H1 (cell line): ENCODE measurements at regions not wholly inside any gene's neighbourhood (a gene's known extent, or its start where the extent isn't known, plus 50 kb on each side); places are given as distances from the start of the nearest gene placed in this dataset.

Experiments
- CTCF ChIA-PET: fragments of 300-600 bp; sonication (Branson Sonifier 250); formaldehyde crosslinking; loops from one replicate; lab custom pipeline; 2021; ENCODE audit not compliant: partially characterized antibody; lab: Charles Lee
- POLR2A ChIA-PET: fragments of 300-600 bp; sonication (Branson Sonifier 250); formaldehyde crosslinking; loops from one replicate; lab custom pipeline; 2021; ENCODE audit warnings: inconsistent platforms; ENCODE audit not compliant: partially characterized antibody; lab: Charles Lee
- DNase-seq, 2 experiments: peaks; one replicate each; pipeline versions ENCODE4 v3.0.0 to v3.0.0-alpha.2; 2010 to 2022; ENCODE audit warnings: low spot score in 2 of 2, low read depth in 1 of 2, mixed read lengths in 1 of 2
- FAIRE-seq: peaks from 2 replicates; lab custom pipeline; 2011; peaks lifted over from hg19 to GRCh38; lab: Jason Lieb, UNC
- H2AFZ ChIP-seq: 2 replicates; pipeline ENCODE4 v1.8.1; 2012; ENCODE audit warnings: low read length, inconsistent platforms
- H2AK5ac ChIP-seq: 2 replicates; pipeline ENCODE4 v1.6.1; 2013; ENCODE audit warnings: low read depth, low read length
- H2BK120ac ChIP-seq: replicated peaks from 2 replicates; pipeline ENCODE3; 2013; ENCODE audit warnings: low read depth, low read length, inconsistent platforms
- H2BK12ac ChIP-seq: 2 replicates; pipeline ENCODE4 v1.6.1; 2013; ENCODE audit warnings: low read depth, low read length
- H2BK15ac ChIP-seq: 2 replicates; pipeline ENCODE4 v1.6.1; 2013; ENCODE audit warnings: low read length
- H2BK20ac ChIP-seq: 2 replicates; pipeline ENCODE4 v1.6.1; 2013; ENCODE audit warnings: low read length
- H2BK5ac ChIP-seq: 2 replicates; pipeline ENCODE4 v1.6.1; 2013; ENCODE audit warnings: low read depth, low read length
- H3K14ac ChIP-seq: 2 replicates; pipeline ENCODE4 v1.6.1; 2013; ENCODE audit warnings: inconsistent platforms; ENCODE audit not compliant: insufficient read length
- H3K18ac ChIP-seq: 2 replicates; pipeline ENCODE4 v1.6.1; 2013; ENCODE audit warnings: low read length; ENCODE audit errors: extremely low read depth
- H3K23ac ChIP-seq: 2 replicates; pipeline ENCODE4 v1.6.1; 2013; ENCODE audit warnings: inconsistent platforms; ENCODE audit not compliant: insufficient read length
- H3K23me2 ChIP-seq: 2 replicates; pipeline ENCODE4 v1.6.1; 2013; ENCODE audit warnings: low read depth, low read length
- H3K27ac ChIP-seq: 2 replicates; pipeline ENCODE4 v1.6.1; 2011; ENCODE audit warnings: low read depth, low read length, inconsistent platforms
- H3K27me3 ChIP-seq, 4 experiments: replicated peaks in 1 of 4; 1 replicate in 1 of 4; 2 replicates in 3 of 4; pipeline versions ENCODE4 v1.6.1 to v1.8.1; 2011 to 2013; ENCODE audit warnings: low read length in 3 of 4, mild to moderate bottlenecking in 3 of 4, inconsistent platforms in 2 of 4, mixed read lengths in 2 of 4, moderate library complexity in 1 of 4; ENCODE audit not compliant: control insufficient read depth in 3 of 4, insufficient read depth in 3 of 4; ENCODE audit errors: extremely low read depth in 1 of 4
- H3K36me3 ChIP-seq, 4 experiments: 2 replicates each; pipeline versions ENCODE4 v1.6.1 to v1.8.1; 2011 to 2013; ENCODE audit warnings: mild to moderate bottlenecking in 4 of 4, low read length in 3 of 4, moderate library complexity in 2 of 4, control low read depth in 1 of 4, inconsistent platforms in 1 of 4; ENCODE audit not compliant: insufficient read depth in 4 of 4, control insufficient read depth in 2 of 4
- H3K4ac ChIP-seq: replicated peaks from 2 replicates; pipeline ENCODE3; 2013; ENCODE audit warnings: low read length, low read depth, mixed read lengths, inconsistent platforms; ENCODE audit not compliant: insufficient read length
- H3K4me1 ChIP-seq, 4 experiments: replicated peaks in 1 of 4; 1 replicate in 1 of 4; 2 replicates in 3 of 4; pipeline versions ENCODE4 v1.6.1 to v1.8.1; 2011 to 2013; ENCODE audit warnings: low read length in 3 of 4, inconsistent platforms in 2 of 4, mixed read lengths in 1 of 4; ENCODE audit not compliant: insufficient read depth in 4 of 4, control insufficient read depth in 3 of 4
- H3K4me2 ChIP-seq, 2 experiments: 2 replicates each; pipeline versions ENCODE4 v1.6.1 to v1.8.1; 2011 to 2013; ENCODE audit warnings: low read depth in 2 of 2, low read length in 2 of 2, control low read depth in 1 of 2, inconsistent platforms in 1 of 2, mild to moderate bottlenecking in 1 of 2; ENCODE audit not compliant: insufficient read depth in 1 of 2
- H3K4me3 ChIP-seq, 4 experiments: fragments of 200-600, 300-600 bp in 1 of 4; sonication (generic), shearing (Covaris generic), sonication (Bioruptor Twin) in 1 of 4; 2 replicates each; pipeline versions ENCODE4 v1.5.1 to v1.8.1; 2011 to 2016; ENCODE audit warnings: low read length in 4 of 4, low read depth in 3 of 4, control low read depth in 2 of 4, inconsistent platforms in 2 of 4, mild to moderate bottlenecking in 2 of 4, mixed read lengths in 1 of 4, moderate library complexity in 1 of 4; ENCODE audit not compliant: insufficient read depth in 2 of 4; ENCODE audit errors: extremely low read depth in 1 of 4
- H3K56ac ChIP-seq: replicated peaks from 2 replicates; pipeline ENCODE3; 2013; ENCODE audit warnings: low read depth, mild to moderate bottlenecking, mixed read lengths, low read length, inconsistent platforms; ENCODE audit not compliant: insufficient read length
- H3K79me1 ChIP-seq: 2 replicates; pipeline ENCODE4 v1.6.1; 2013; ENCODE audit warnings: low read depth, low read length, control low read depth
- H3K79me2 ChIP-seq, 2 experiments: 2 replicates each; pipeline versions ENCODE4 v1.6.1 to v1.8.1; 2012 to 2013; ENCODE audit warnings: low read length in 2 of 2, mild to moderate bottlenecking in 2 of 2, inconsistent platforms in 1 of 2; ENCODE audit not compliant: insufficient read depth in 2 of 2, control insufficient read depth in 1 of 2
- H3K9ac ChIP-seq, 4 experiments: replicated peaks in 1 of 4; 1 replicate in 1 of 4; 2 replicates in 3 of 4; pipeline versions ENCODE4 v1.6.1 to v1.8.1; 2011 to 2013; ENCODE audit warnings: low read depth in 3 of 4, low read length in 3 of 4, control low read depth in 2 of 4, mild to moderate bottlenecking in 2 of 4, moderate library complexity in 2 of 4, inconsistent platforms in 1 of 4; ENCODE audit errors: extremely low read depth in 1 of 4
- H3K9me3 ChIP-seq, 2 experiments: 2 replicates each; pipeline versions ENCODE4 v1.6.1 to v1.8.1; 2012 to 2013; ENCODE audit warnings: mild to moderate bottlenecking in 2 of 2, moderate library complexity in 2 of 2, control low read depth in 1 of 2, inconsistent platforms in 1 of 2, low read depth in 1 of 2, low read length in 1 of 2, mixed read lengths in 1 of 2; ENCODE audit not compliant: insufficient read depth in 2 of 2
- H4K20me1 ChIP-seq, 2 experiments: replicated peaks in 1 of 2; 2 replicates each; pipeline versions ENCODE3 to v1.8.1; 2011 to 2013; ENCODE audit warnings: inconsistent platforms in 2 of 2, low read length in 2 of 2, mild to moderate bottlenecking in 1 of 2; ENCODE audit not compliant: insufficient read depth in 2 of 2, control insufficient read depth in 1 of 2
- H4K5ac ChIP-seq: 2 replicates; pipeline ENCODE4 v1.6.1; 2013; ENCODE audit warnings: low read length, low read depth, mixed read lengths, inconsistent platforms; ENCODE audit not compliant: insufficient read length
- H4K8ac ChIP-seq: 2 replicates; pipeline ENCODE4 v1.8.0; 2013; ENCODE audit warnings: mild to moderate bottlenecking, moderate library complexity, low read length, inconsistent platforms; ENCODE audit not compliant: insufficient read depth; ENCODE audit errors: extremely low read depth
- H4K91ac ChIP-seq: replicated peaks from 2 replicates; pipeline ENCODE3; 2013; ENCODE audit warnings: low read length, mixed read lengths, inconsistent platforms; ENCODE audit not compliant: insufficient read length
- EGR1 ChIP-seq: IDR thresholded peaks from 2 replicates; pipeline ENCODE4 v1.6.1; 2011; ENCODE audit warnings: low read depth, low read length, borderline replicate concordance
- WGBS, 2 experiments: shearing (Covaris generic) in 1 of 2; methylation state at CpG; one replicate each; pipeline versions ENCODE4 v1.1.6 to v1.1.7; 2013 to 2015; ENCODE audit warnings: low lambda C conversion rate in 2 of 2, mixed read lengths in 2 of 2, inconsistent platforms in 1 of 2, low coverage in 1 of 2, missing lambda C conversion rate in 1 of 2; ENCODE audit not compliant: insufficient replicate concordance in 2 of 2, insufficient coverage in 1 of 2, insufficient read length in 1 of 2; ENCODE audit errors: extremely low coverage in 1 of 2, missing lambda C conversion rate in 1 of 2; 5-methylcytosine and 5-hydroxymethylcytosine counted together

DNA sequence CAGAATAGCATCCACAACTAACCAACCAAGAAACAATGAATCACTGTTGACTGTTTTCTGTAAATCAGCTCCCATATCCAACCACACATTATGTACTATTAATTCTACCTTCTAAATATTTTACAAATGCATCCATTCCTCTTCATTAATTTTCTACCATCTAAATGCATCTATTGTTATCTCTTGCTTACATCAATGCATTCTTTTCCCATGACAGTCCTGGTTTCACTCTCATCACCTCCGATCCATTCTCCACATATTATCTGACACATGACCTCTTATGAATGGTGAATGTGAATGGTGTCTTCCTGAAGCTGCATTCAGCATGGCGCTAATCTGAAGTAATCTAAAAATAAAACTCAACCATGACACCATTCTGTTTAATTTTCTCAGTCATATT, 153.8 kb upstream of the CALCR start:
- no peak overlapping the region for H3K14ac ChIP-seq
- no peaks in the 10 kb centered on the region for H3K79me2 ChIP-seq
- no peak overlapping the region for H4K8ac ChIP-seq
- no peak overlapping the region for H2BK20ac ChIP-seq
- H3K27me3 ChIP-seq, result no peaks in the 10 kb centered on the region
- H3K4me3 ChIP-seq, result no peak overlapping the region
- no peak overlapping the region for H3K18ac ChIP-seq
- H4K5ac ChIP-seq, result no peak overlapping the region
- H2AFZ ChIP-seq, result no peak overlapping the region
- H3K9ac ChIP-seq, result no peak overlapping the region
- no peak overlapping the region for H3K56ac ChIP-seq
- H3K4ac ChIP-seq, result no peak overlapping the region
- 94% methylated on average over 2 of the region's 2 CpGs; no CpG with 5 or more reads in 1 of the 2 experiments for WGBS, 2 experiments
- H2AK5ac ChIP-seq, result no peak overlapping the region
- peaks cover 0 to 5% of the 10 kb centered on the region in 2 experiments; a peak in 1 of 4 replicates for H3K9me3 ChIP-seq
- no peak overlapping the region for H2BK15ac ChIP-seq
- H2BK12ac ChIP-seq, result no peak overlapping the region
- no peaks in the 10 kb centered on the region for H3K79me1 ChIP-seq
- ChIA-PET CTCF (interaction anchor here (2.9 to 3.0 kb wide), 2 partner anchors 12 to 107 kb away, joined by 8 to 20 read pairs; no protein-coding TSS in a partner anchor), POLR2A (no interaction called here)
- no peak for TF ChIP-seq EGR1
- no peaks in the 10 kb centered on the region for H4K20me1 ChIP-seq
- H3K4me1 ChIP-seq, result no peaks in the 10 kb centered on the region
- H3K27ac ChIP-seq, result no peak overlapping the region
- no peak overlapping the region for H3K23ac ChIP-seq
- H3K4me2 ChIP-seq, result no peak overlapping the region
- no peaks in the 10 kb centered on the region for H3K36me3 ChIP-seq
- no peak overlapping the region for H2BK5ac ChIP-seq
- no peak overlapping the region for H2BK120ac ChIP-seq
- FAIRE-seq (no peak), DNase-seq (no peak)
- no peak overlapping the region for H4K91ac ChIP-seq
- H3K23me2 ChIP-seq, result no peaks in the 10 kb centered on the region
